ENCODE measurements at regions not wholly inside any gene's neighbourhood (a gene's known extent, or its start where the extent isn't known, plus 50 kb on each side); places are given as distances from the start of the nearest gene placed in this dataset.

- Histone ChIP-seq H3K4me1 (ENCODE audit: low read depth) (no peaks in the 10 kb centered on the region), H3K9me3 (no peaks in the 10 kb centered on the region), H3K36me3 (ENCODE audit: low read depth) (no peaks in the 10 kb centered on the region), H3K4me3 (no peak overlapping the region)
- intact Hi-C loops (cut with DNase I, micrococcal nuclease), result no loop called here
- DNase-seq (no peak), ATAC-seq (no peak)
- no peak for TF ChIP-seq CTCF (IDR thresholded peaks at IDR 0.05)
Measured at GRCh38 chr3:165518346-165518745, 318.9 kb downstream of the BCHE start.

GRCh38 chr3:165513715-165514701, 317.8 kb upstream of the SLITRK3 start:
- Histone ChIP-seq H3K9me3 (no peaks in the 10 kb centered on the region), H3K4me1 (ENCODE audit: low read depth) (no peaks in the 10 kb centered on the region), H3K36me3 (ENCODE audit: low read depth) (no peaks in the 10 kb centered on the region), H3K4me3 (no peak overlapping the region)
- DNase-seq (peak in 1 of 3 donors; percentile 27), ATAC-seq (peak; percentile 89)
- intact Hi-C loops (cut with DNase I, micrococcal nuclease), result no loop called here
- TF ChIP-seq CTCF (IDR thresholded peaks at IDR 0.05), result no peak

GRCh38 chr3:165507576-165507975, 311.4 kb upstream of the SLITRK3 start:
- DNase-seq, result no peak
- no peak for TF ChIP-seq CTCF (IDR thresholded peaks at IDR 0.05)
- ATAC-seq, result no peak
- Histone ChIP-seq H3K4me3 (no peak overlapping the region), H3K36me3 (ENCODE audit: low read depth) (no peaks in the 10 kb centered on the region), H3K4me1 (ENCODE audit: low read depth) (peaks cover 6% of the 10 kb centered on the region), H3K9me3 (peaks cover 5% of the 10 kb centered on the region)
- intact Hi-C loops (cut with DNase I, micrococcal nuclease), result no loop called here

GRCh38 chr3:165507060-165507459, 310.9 kb upstream of the SLITRK3 start:
- intact Hi-C loops (cut with DNase I, micrococcal nuclease), result no loop called here
- Histone ChIP-seq H3K4me3 (no peak overlapping the region), H3K36me3 (ENCODE audit: low read depth) (no peaks in the 10 kb centered on the region), H3K9me3 (peaks cover 5% of the 10 kb centered on the region), H3K4me1 (ENCODE audit: low read depth) (peaks cover 6% of the 10 kb centered on the region)
- TF ChIP-seq CTCF (IDR thresholded peaks at IDR 0.05), result no peak
- ATAC-seq (peak; percentile 59), DNase-seq (no peak)

GRCh38 chr3:165505657-165506056, 309.5 kb upstream of the SLITRK3 start:
- peak; percentile 85 for ATAC-seq
- intact Hi-C loops (cut with DNase I, micrococcal nuclease), result no loop called here

More at GRCh38 chr3:165505657-165506056, 309.5 kb upstream of the SLITRK3 start:
- no peak for TF ChIP-seq CTCF (IDR thresholded peaks at IDR 0.05)
- Histone ChIP-seq H3K36me3 (ENCODE audit: low read depth) (no peaks in the 10 kb centered on the region), H3K4me3 (no peak overlapping the region), H3K9me3 (peaks cover 5% of the 10 kb centered on the region), H3K4me1 (ENCODE audit: low read depth) (peaks cover 6% of the 10 kb centered on the region)
- no peak for DNase-seq
